ENCODE measurements at regions not wholly inside any gene's neighbourhood (a gene's known extent, or its start where the extent isn't known, plus 50 kb on each side); places are given as distances from the start of the nearest gene placed in this dataset.

GRCh38 chr2:120672526-120673204 is 63.0 kb upstream of the GLI2 start:
- no peaks in the 10 kb centered on the region for H3K36me3 ChIP-seq (ENCODE audit: control insufficient read depth in 2 of 2, insufficient read depth in 2 of 2, low read length in 1 of 2)
- no peak for DNase-seq (ENCODE audit: low read depth in 6 of 9, low spot score in 9 of 9)
- H3K27ac ChIP-seq (ENCODE audit: low read depth in 1 of 2, low read length in 1 of 2): no peak overlapping the region
- WGBS: 93% methylated on average over 16 of the region's 16 CpGs
- no peak overlapping the region for H3K4me3 ChIP-seq (ENCODE audit: low read length in 2 of 2)
- H3K9me3 ChIP-seq (ENCODE audit: control insufficient read depth in 2 of 2, insufficient read depth in 1 of 2, low read length in 1 of 2): no peaks in the 10 kb centered on the region
- H3K27me3 ChIP-seq (ENCODE audit: control insufficient read depth in 2 of 2, insufficient read depth in 1 of 2, low read length in 1 of 2): peaks cover 0 to 45% of the 10 kb centered on the region in 2 donors
- H3K4me1 ChIP-seq (ENCODE audit: control insufficient read depth in 2 of 2, insufficient read depth in 2 of 2, low read length in 2 of 2): no peaks in the 10 kb centered on the region

DNA sequence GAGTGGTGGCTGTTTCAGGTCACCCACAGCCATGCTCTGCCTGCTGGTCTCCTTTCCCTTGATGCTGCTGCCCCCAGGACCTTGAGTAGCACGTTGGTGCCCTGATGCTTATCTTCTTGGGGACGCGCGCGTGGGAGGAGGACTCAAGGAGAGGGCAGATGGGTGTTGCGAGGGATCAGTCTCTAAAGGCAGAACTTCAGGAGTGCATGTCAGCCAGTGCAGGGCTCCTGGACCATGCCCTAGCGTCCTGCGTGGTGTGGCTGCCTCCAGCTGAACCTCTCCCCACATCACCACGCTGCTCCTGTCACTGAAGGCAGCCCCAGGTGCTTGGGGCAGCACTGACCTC is 62.5 kb upstream of the GLI2 start:
- H3K9me3 ChIP-seq (ENCODE audit: control insufficient read depth in 2 of 2, insufficient read depth in 1 of 2, low read length in 1 of 2): no peaks in the 10 kb centered on the region
- H3K27me3 ChIP-seq (ENCODE audit: control insufficient read depth in 2 of 2, insufficient read depth in 1 of 2, low read length in 1 of 2): peaks cover 0 to 45% of the 10 kb centered on the region in 2 donors
- no peak for DNase-seq (ENCODE audit: low read depth in 6 of 9, low spot score in 9 of 9)
- no peak overlapping the region for H3K27ac ChIP-seq (ENCODE audit: low read depth in 1 of 2, low read length in 1 of 2)
- no peaks in the 10 kb centered on the region for H3K36me3 ChIP-seq (ENCODE audit: control insufficient read depth in 2 of 2, insufficient read depth in 2 of 2, low read length in 1 of 2)
- WGBS: 93% methylated on average over 9 of the region's 9 CpGs
- H3K4me1 ChIP-seq (ENCODE audit: control insufficient read depth in 2 of 2, insufficient read depth in 2 of 2, low read length in 2 of 2): no peaks in the 10 kb centered on the region
- no peak overlapping the region for H3K4me3 ChIP-seq (ENCODE audit: low read length in 2 of 2)

DNA sequence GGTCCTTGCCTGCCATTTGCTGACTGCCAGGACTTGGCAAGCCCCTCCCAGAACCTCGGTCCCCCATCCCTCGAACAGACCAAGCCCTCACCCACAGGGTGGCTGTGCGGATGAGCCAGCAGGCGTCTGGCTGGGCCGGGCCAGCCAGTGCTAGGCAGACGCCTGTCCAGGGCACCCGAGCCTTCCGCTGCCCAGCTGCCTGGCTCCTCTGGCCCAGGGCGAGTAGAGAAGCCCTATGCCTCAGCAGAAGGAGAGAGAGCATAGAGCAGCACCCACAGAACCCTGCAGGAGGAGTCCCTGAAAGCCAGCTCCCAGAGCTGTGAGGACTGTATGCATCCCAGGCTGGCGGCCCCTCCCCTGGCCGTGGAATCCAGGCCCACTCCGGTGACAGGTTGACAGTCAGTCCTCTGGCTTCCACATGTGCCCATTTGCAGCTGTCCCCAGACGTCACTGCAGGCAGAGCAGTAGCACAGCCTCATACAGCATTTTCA is 62.1 kb upstream of the GLI2 start:
- H3K27ac ChIP-seq (ENCODE audit: low read depth in 1 of 2, low read length in 1 of 2): no peak overlapping the region
- no peaks in the 10 kb centered on the region for H3K4me1 ChIP-seq (ENCODE audit: control insufficient read depth in 2 of 2, insufficient read depth in 2 of 2, low read length in 2 of 2)
- H3K36me3 ChIP-seq (ENCODE audit: control insufficient read depth in 2 of 2, insufficient read depth in 2 of 2, low read length in 1 of 2): no peaks in the 10 kb centered on the region
- H3K4me3 ChIP-seq (ENCODE audit: low read length in 2 of 2): no peak overlapping the region
- H3K27me3 ChIP-seq (ENCODE audit: control insufficient read depth in 2 of 2, insufficient read depth in 1 of 2, low read length in 1 of 2): peaks cover 0 to 45% of the 10 kb centered on the region in 2 donors
- 95% methylated on average over 13 of the region's 13 CpGs for WGBS
- H3K9me3 ChIP-seq (ENCODE audit: control insufficient read depth in 2 of 2, insufficient read depth in 1 of 2, low read length in 1 of 2): no peaks in the 10 kb centered on the region
- no peak for DNase-seq (ENCODE audit: low read depth in 6 of 9, low spot score in 9 of 9)

DNA sequence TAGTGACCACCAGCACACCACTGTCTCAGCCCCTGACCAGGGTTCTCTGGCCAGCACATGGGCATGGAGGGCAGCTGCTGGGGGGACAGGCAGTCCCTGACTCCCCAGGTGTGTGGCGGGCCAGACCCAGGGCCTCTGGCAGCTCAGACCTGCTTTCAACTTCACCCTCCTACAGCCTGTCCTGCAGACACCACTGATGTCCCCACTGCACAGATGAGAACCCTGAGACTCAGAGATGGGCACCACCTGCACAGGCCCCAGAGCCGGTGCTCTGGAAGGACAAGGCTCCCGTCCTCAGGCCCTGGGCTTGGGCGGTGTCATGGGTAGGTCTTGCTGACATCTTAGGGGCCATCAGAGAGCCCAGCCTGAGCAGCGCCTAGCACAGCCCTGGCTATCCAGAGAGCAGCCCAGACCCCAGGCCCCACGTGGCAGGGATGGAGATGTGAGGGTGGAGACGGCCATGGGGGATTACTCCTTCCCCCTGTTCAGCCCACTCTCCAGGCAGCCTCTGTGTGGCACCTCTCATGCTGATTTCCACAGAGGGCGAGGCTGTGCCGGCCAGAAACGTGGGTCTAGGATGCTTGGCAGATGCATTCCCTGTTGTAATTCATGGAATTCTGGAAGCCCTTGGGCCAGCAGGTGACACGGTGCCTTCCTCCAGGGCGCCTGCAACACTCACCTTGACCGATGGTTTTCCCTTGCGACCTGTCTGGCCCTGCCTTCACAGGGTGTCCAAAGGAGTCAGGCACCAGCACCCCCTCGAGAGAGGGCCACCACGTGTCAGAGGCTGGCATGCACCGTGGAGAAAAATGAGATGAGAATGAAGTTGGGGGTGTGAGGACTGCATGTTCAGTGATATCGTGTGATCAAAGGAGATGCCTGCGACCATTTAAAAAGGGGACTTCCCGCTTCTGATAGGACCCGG is 61.2 kb upstream of the GLI2 start:
- no peak for DNase-seq (ENCODE audit: low read depth in 6 of 9, low spot score in 9 of 9)
- Histone ChIP-seq H3K36me3 (ENCODE audit: control insufficient read depth in 2 of 2, insufficient read depth in 2 of 2, low read length in 1 of 2) (no peaks in the 10 kb centered on the region), H3K9me3 (ENCODE audit: control insufficient read depth in 2 of 2, insufficient read depth in 1 of 2, low read length in 1 of 2) (no peaks in the 10 kb centered on the region), H3K27ac (ENCODE audit: low read depth in 1 of 2, low read length in 1 of 2) (no peak overlapping the region), H3K4me3 (ENCODE audit: low read length in 2 of 2) (no peak overlapping the region), H3K4me1 (ENCODE audit: control insufficient read depth in 2 of 2, insufficient read depth in 2 of 2, low read length in 2 of 2) (no peaks in the 10 kb centered on the region), H3K27me3 (ENCODE audit: control insufficient read depth in 2 of 2, insufficient read depth in 1 of 2, low read length in 1 of 2) (peaks cover 0 to 44% of the 10 kb centered on the region in 2 donors)
- WGBS: 90% methylated on average over 21 of the region's 21 CpGs

DNA sequence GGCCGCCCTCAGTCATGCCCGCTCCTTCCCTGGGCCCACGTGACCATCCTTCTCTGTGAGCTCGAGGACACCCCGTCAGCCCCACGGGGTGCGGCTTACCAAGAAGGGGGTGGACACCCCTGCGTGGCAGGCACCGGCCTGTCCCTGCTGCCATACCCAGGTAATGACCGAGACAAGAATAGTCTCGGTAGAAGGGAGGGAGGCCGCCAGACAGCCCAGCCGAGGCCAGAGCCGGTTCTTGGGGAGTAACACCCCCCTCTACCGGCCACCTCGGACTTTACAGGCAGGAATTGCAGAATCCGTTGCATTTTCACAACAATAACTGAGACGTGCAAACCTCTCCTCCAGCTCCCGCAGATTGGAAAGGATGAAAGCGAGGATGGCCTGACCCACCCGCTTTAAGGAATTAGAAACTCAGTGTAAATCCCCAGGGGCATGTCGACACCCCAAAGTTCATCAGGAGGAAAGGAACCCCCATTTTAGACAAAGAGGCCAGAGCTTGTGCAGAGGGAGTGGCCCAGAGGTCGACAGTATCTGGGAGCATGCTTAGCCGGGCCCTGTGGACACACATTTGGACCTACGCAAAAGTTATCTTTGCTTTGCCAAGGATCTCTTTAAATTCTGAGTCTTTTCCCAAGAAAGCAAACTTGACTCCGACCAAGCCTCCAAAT is 60.1 kb upstream of the GLI2 start:
- Histone ChIP-seq H3K36me3 (ENCODE audit: control insufficient read depth in 2 of 2, insufficient read depth in 2 of 2, low read length in 1 of 2) (no peaks in the 10 kb centered on the region), H3K4me3 (ENCODE audit: low read length in 2 of 2) (no peak overlapping the region), H3K4me1 (ENCODE audit: control insufficient read depth in 2 of 2, insufficient read depth in 2 of 2, low read length in 2 of 2) (no peaks in the 10 kb centered on the region), H3K9me3 (ENCODE audit: control insufficient read depth in 2 of 2, insufficient read depth in 1 of 2, low read length in 1 of 2) (no peaks in the 10 kb centered on the region), H3K27me3 (ENCODE audit: control insufficient read depth in 2 of 2, insufficient read depth in 1 of 2, low read length in 1 of 2) (peaks cover 0 to 39% of the 10 kb centered on the region in 2 donors), H3K27ac (ENCODE audit: low read depth in 1 of 2, low read length in 1 of 2) (no peak overlapping the region)
- DNase-seq (ENCODE audit: low read depth in 6 of 9, low spot score in 9 of 9): peak in 3 of 9 donors; percentile 18 to 40 (median 37)
- WGBS: 48% methylated on average over 26 of the region's 26 CpGs

DNA sequence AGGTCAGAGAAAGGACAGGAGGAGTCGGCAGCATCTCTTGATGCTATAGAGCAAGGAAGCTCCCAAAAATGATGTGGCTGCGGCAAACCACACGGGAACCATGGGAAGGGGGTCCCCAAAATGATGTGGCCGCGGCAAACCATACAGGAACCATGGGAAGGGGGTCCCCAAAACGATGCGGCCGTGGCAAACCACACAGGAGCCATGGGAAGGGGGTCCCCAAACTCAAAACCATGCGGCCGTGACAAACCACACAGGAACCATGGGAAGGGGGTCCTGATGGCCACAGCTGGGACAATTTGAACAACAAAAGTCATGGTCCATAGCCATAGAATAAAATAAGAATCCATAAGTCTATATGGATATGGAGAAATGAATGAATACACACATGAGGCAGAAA is 58.4 kb upstream of the GLI2 start:
- H3K4me1 ChIP-seq (ENCODE audit: control insufficient read depth in 2 of 2, insufficient read depth in 2 of 2, low read length in 2 of 2): no peaks in the 10 kb centered on the region
- H3K36me3 ChIP-seq (ENCODE audit: control insufficient read depth in 2 of 2, insufficient read depth in 2 of 2, low read length in 1 of 2): no peaks in the 10 kb centered on the region
- H3K4me3 ChIP-seq (ENCODE audit: low read length in 2 of 2): no peak overlapping the region
- no peak for DNase-seq (ENCODE audit: low read depth in 6 of 9, low spot score in 9 of 9)
- peaks cover 0 to 30% of the 10 kb centered on the region in 2 donors for H3K27me3 ChIP-seq (ENCODE audit: control insufficient read depth in 2 of 2, insufficient read depth in 1 of 2, low read length in 1 of 2)
- WGBS: 89% methylated on average over 10 of the region's 10 CpGs
- H3K9me3 ChIP-seq (ENCODE audit: control insufficient read depth in 2 of 2, insufficient read depth in 1 of 2, low read length in 1 of 2): no peaks in the 10 kb centered on the region
- H3K27ac ChIP-seq (ENCODE audit: low read depth in 1 of 2, low read length in 1 of 2): no peak overlapping the region

DNA sequence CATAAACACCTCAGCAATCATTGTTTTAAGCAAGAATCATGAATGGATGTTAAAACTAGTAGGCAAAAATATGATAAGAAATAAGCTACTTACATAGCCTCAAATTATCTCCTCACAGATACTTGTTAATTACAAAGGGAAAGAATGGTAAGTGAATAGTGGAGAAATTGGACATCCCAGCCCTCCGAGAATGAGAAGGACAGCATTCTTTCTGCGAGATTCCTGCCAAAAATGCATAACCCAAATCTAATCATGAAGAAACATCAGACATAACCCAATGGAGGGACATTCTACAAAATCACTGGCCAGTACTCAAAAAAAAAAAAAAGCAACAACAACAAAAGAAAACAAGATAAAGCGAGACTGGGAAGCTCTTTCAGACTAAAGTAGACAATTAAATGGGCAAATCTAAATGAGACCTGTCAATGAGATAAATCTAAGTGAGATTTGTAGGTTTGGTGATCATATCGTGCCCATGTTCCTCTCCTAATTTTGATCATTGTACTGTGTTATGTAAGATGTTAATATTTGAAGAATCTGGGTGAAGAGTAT is 57.9 kb upstream of the GLI2 start:
- no peak for DNase-seq (ENCODE audit: low read depth in 6 of 9, low spot score in 9 of 9)
- no peaks in the 10 kb centered on the region for H3K36me3 ChIP-seq (ENCODE audit: control insufficient read depth in 2 of 2, insufficient read depth in 2 of 2, low read length in 1 of 2)
- H3K9me3 ChIP-seq (ENCODE audit: control insufficient read depth in 2 of 2, insufficient read depth in 1 of 2, low read length in 1 of 2): no peaks in the 10 kb centered on the region
- WGBS: 94% methylated on average over 4 of the region's 4 CpGs
- H3K27ac ChIP-seq (ENCODE audit: low read depth in 1 of 2, low read length in 1 of 2): no peak overlapping the region
- H3K4me1 ChIP-seq (ENCODE audit: control insufficient read depth in 2 of 2, insufficient read depth in 2 of 2, low read length in 2 of 2): no peaks in the 10 kb centered on the region
- peaks cover 0 to 30% of the 10 kb centered on the region in 2 donors for H3K27me3 ChIP-seq (ENCODE audit: control insufficient read depth in 2 of 2, insufficient read depth in 1 of 2, low read length in 1 of 2)
- no peak overlapping the region for H3K4me3 ChIP-seq (ENCODE audit: low read length in 2 of 2)

DNA sequence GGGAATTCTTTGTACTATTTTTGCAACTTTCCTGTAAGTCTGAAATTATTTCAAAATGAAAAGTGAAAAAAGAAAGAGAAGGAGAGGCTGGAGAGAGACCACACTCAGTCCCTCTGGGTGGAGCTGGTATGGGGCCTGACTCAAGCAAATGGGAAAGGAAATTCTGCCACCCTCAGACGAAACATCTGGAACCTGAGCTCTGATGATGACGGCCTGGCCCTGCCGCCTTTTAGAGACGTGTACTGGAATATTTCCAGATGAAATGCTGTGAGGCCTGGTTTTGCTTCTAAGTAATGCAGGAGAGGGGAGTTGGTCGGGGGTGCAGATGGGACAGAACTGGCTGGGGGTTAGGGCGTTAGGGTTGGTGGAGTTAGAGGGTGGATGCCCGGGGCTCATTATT is 57.4 kb upstream of the GLI2 start:
- H3K9me3 ChIP-seq (ENCODE audit: control insufficient read depth in 2 of 2, insufficient read depth in 1 of 2, low read length in 1 of 2): no peaks in the 10 kb centered on the region
- H3K27me3 ChIP-seq (ENCODE audit: control insufficient read depth in 2 of 2, insufficient read depth in 1 of 2, low read length in 1 of 2): peaks cover 0 to 30% of the 10 kb centered on the region in 2 donors
- no peaks in the 10 kb centered on the region for H3K4me1 ChIP-seq (ENCODE audit: control insufficient read depth in 2 of 2, insufficient read depth in 2 of 2, low read length in 2 of 2)
- no peak overlapping the region for H3K4me3 ChIP-seq (ENCODE audit: low read length in 2 of 2)
- H3K27ac ChIP-seq (ENCODE audit: low read depth in 1 of 2, low read length in 1 of 2): no peak overlapping the region
- no peak for DNase-seq (ENCODE audit: low read depth in 6 of 9, low spot score in 9 of 9)
- no peaks in the 10 kb centered on the region for H3K36me3 ChIP-seq (ENCODE audit: control insufficient read depth in 2 of 2, insufficient read depth in 2 of 2, low read length in 1 of 2)
- WGBS: 72% methylated on average over 7 of the region's 7 CpGs
